Erythroblast (primary cell): ENCODE measurements at regions not wholly inside any gene's neighbourhood (a gene's known extent, or its start where the extent isn't known, plus 50 kb on each side); places are given as distances from the start of the nearest gene placed in this dataset.

Source experiments
- GATA1 ChIP-seq: IDR thresholded peaks from 2 replicates; pipeline ENCODE4 v1.6.1; 2011; ENCODE audit warnings: low read depth, mild to moderate bottlenecking, control low read depth, low read length, moderate library complexity
- POLR2A ChIP-seq: IDR thresholded peaks from 2 replicates; pipeline ENCODE4 v1.6.1; 2011; ENCODE audit warnings: mild to moderate bottlenecking, low read length

- TF ChIP-seq POLR2A (no peak), GATA1 (no peak)
Measured at GRCh38 chr6:165049362-165049761, 260.0 kb downstream of the C6orf118 start.
